PC-9 (cell line): ENCODE measurements at regions not wholly inside any gene's neighbourhood (a gene's known extent, or its start where the extent isn't known, plus 50 kb on each side); places are given as distances from the start of the nearest gene placed in this dataset.

Experiments
- BruUV-seq: library from RNA; stranded (reverse); fragments of 400-500 nt; replicated peaks from 2 replicates; lab custom pipeline; 2021; lab: Mats Ljungman, UMichigan
- CTCF ChIA-PET: fragments of 300-600 bp; sonication (Branson Sonifier 250); formaldehyde crosslinking; loops from one replicate; lab custom pipeline; 2022; ENCODE audit warnings: antibody characterized with exemption; lab: Charles Lee
- POLR2A ChIA-PET: fragments of 300-600 bp; sonication (Branson Sonifier 250); formaldehyde crosslinking; loops from one replicate; lab custom pipeline; 2022; ENCODE audit warnings: antibody characterized with exemption; ENCODE audit not compliant: unreplicated experiment; lab: Charles Lee
- DNase-seq, 2 experiments: peaks; one replicate each; pipeline versions ENCODE4 v3.0.0 to v3.0.0-alpha.2; 2015 to 2022; ENCODE audit warnings: mixed read lengths in 1 of 2
- H2AFZ ChIP-seq: fragments of 200-600 bp; sonication (generic); 2 replicates; pipeline ENCODE4 v1.8.1; 2017; ENCODE audit warnings: antibody characterized with exemption
- H3F3A ChIP-seq: fragments of 200-600 bp; sonication (generic); 2 replicates; pipeline ENCODE4 v1.8.1; 2017; ENCODE audit warnings: antibody characterized with exemption, mild to moderate bottlenecking, low read depth; ENCODE audit not compliant: insufficient read depth
- H3K27ac ChIP-seq: fragments of 200-600 bp; sonication (generic); 2 replicates; pipeline ENCODE4 v1.6.1; 2016; ENCODE audit warnings: mixed run types
- H3K27me3 ChIP-seq: fragments of 200-600 bp; sonication (generic); 2 replicates; pipeline ENCODE4 v1.6.1; 2016; ENCODE audit warnings: low read depth, mixed run types; ENCODE audit not compliant: insufficient read depth
- H3K36me3 ChIP-seq: fragments of 200-600 bp; sonication (generic); 2 replicates; pipeline ENCODE4 v1.6.1; 2016; ENCODE audit warnings: low read depth, mixed run types
- H3K4me1 ChIP-seq: fragments of 200-600 bp; sonication (generic); replicated peaks from 2 replicates; pipeline ENCODE4 v1.6.1; 2016; ENCODE audit warnings: mixed run types; ENCODE audit not compliant: insufficient read depth
- H3K4me2 ChIP-seq: fragments of 200-600 bp; sonication (generic); 2 replicates; pipeline ENCODE4 v1.6.1; 2017; ENCODE audit warnings: mixed run types
- H3K4me3 ChIP-seq: fragments of 200-600 bp; sonication (generic); 2 replicates; pipeline ENCODE4 v1.6.1; 2016; ENCODE audit warnings: mixed run types
- H3K79me2 ChIP-seq: fragments of 200-600 bp; sonication (generic); 2 replicates; pipeline ENCODE4 v1.6.1; 2017; ENCODE audit warnings: low read depth, mixed run types
- H3K9me2 ChIP-seq: fragments of 200-600 bp; sonication (generic); 2 replicates; pipeline ENCODE4 v1.8.1; 2017; ENCODE audit warnings: mild to moderate bottlenecking; ENCODE audit not compliant: insufficient read depth
- H3K9me3 ChIP-seq: fragments of 200-600 bp; sonication (generic); 2 replicates; pipeline ENCODE4 v1.8.1; 2016; ENCODE audit warnings: low read depth; ENCODE audit not compliant: insufficient read depth
- H4K20me1 ChIP-seq: fragments of 200-600 bp; sonication (generic); 2 replicates; pipeline ENCODE4 v1.8.1; 2017; ENCODE audit not compliant: insufficient read depth
- EZH2 ChIP-seq: fragments of 200-600 bp; sonication (generic); IDR thresholded peaks from 2 replicates; pipeline ENCODE4 v1.8.0; 2017; ENCODE audit warnings: antibody characterized with exemption, low read depth
- intact Hi-C: fragments of 100-400 bp; cut with micrococcal nuclease; formaldehyde crosslinking; loops from one replicate; pipeline ENCODE4 v1.10.0; 2022; ENCODE audit not compliant: unreplicated experiment
- TF ChIP-seq, protein P1 (sequence below): fragments of 200-600 bp; sonication (generic); conservative IDR thresholded peaks from 2 replicates; pipeline ENCODE4 v1.6.1; 2017; ENCODE audit warnings: mixed run types, antibody characterized with exemption, mild to moderate bottlenecking, moderate library complexity

DNA sequence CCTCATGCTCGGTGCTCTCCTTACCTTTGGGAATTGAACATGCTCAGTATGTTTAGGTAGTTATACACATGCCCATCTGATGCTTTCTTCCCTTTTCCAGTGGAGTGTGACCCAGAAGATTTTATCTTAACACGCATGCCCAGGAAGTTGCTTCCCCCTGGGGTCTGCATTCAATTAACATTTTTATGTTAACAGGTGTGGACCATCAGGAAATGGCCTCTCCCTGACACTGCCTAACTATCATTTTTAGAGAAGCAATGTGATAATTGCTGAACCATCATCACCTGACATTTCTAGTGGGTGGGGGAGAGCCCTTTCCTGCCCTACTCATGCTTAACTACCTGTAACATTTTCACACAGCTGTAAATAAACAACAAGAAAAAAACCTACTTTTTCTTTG lies 55.1 kb upstream of the TGFBR2 start:
- no peak overlapping the region for H3K4me2 ChIP-seq
- no peaks in the 10 kb centered on the region for H3F3A ChIP-seq
- no peaks in the 10 kb centered on the region for H3K4me1 ChIP-seq
- TF ChIP-seq, protein P1, sequence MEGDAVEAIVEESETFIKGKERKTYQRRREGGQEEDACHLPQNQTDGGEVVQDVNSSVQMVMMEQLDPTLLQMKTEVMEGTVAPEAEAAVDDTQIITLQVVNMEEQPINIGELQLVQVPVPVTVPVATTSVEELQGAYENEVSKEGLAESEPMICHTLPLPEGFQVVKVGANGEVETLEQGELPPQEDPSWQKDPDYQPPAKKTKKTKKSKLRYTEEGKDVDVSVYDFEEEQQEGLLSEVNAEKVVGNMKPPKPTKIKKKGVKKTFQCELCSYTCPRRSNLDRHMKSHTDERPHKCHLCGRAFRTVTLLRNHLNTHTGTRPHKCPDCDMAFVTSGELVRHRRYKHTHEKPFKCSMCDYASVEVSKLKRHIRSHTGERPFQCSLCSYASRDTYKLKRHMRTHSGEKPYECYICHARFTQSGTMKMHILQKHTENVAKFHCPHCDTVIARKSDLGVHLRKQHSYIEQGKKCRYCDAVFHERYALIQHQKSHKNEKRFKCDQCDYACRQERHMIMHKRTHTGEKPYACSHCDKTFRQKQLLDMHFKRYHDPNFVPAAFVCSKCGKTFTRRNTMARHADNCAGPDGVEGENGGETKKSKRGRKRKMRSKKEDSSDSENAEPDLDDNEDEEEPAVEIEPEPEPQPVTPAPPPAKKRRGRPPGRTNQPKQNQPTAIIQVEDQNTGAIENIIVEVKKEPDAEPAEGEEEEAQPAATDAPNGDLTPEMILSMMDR, result no peak
- TF ChIP-seq EZH2, result no peak
- no peaks in the 10 kb centered on the region for H3K9me3 ChIP-seq
- no peaks in the 10 kb centered on the region for H3K27me3 ChIP-seq
- ChIA-PET CTCF (no interaction called here), POLR2A (no interaction called here)
- no peak overlapping the region for H3K27ac ChIP-seq
- no TSS peak for BruUV-seq
- DNase-seq, result no peak
- no peaks in the 10 kb centered on the region for H3K36me3 ChIP-seq
- H3K9me2 ChIP-seq, result no peaks in the 10 kb centered on the region
- H3K4me3 ChIP-seq, result no peak overlapping the region
- no peak overlapping the region for H2AFZ ChIP-seq
- no peaks in the 10 kb centered on the region for H4K20me1 ChIP-seq
- H3K79me2 ChIP-seq, result no peaks in the 10 kb centered on the region
- intact Hi-C loops, result no loop called here

DNA sequence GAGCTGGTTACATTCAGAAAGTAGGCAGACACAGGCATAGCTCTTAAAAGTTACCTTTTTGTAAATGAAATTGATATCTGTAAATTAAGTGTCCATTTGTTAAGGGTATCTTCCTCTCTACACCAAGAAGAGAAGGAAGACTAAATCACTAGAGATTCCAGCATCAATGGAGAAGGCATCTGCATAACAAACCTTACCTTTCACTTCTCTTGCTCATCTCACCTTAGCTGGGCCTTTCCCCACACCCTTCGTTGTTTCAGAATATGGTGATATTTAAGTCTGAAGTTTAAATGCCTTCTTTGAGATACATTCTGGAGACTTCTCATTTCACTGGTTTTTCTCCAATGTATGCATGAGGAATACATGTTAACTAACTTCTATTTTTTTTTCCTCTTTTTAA lies 54.5 kb upstream of the TGFBR2 start:
- H3K79me2 ChIP-seq, result no peaks in the 10 kb centered on the region
- CTCF ChIA-PET, result no interaction called here
- no peaks in the 10 kb centered on the region for H3K9me3 ChIP-seq
- H4K20me1 ChIP-seq, result no peaks in the 10 kb centered on the region
- intact Hi-C loops, result no loop called here
- H3K4me3 ChIP-seq, result no peak overlapping the region
- no peaks in the 10 kb centered on the region for H3F3A ChIP-seq
- H3K27me3 ChIP-seq, result no peaks in the 10 kb centered on the region
- POLR2A ChIA-PET, result no interaction called here
- no peak overlapping the region for H3K4me2 ChIP-seq
- H2AFZ ChIP-seq, result no peak overlapping the region
- no peak overlapping the region for H3K27ac ChIP-seq
- DNase-seq, result no peak
- H3K9me2 ChIP-seq, result no peaks in the 10 kb centered on the region
- H3K36me3 ChIP-seq, result no peaks in the 10 kb centered on the region
- H3K4me1 ChIP-seq, result no peaks in the 10 kb centered on the region
- TF ChIP-seq EZH2, result no peak
- TF ChIP-seq, protein P1, result no peak
- no TSS peak for BruUV-seq

- Histone ChIP-seq H3K4me1 (no peaks in the 10 kb centered on the region), H3K27ac (no peak overlapping the region), H3K36me3 (no peaks in the 10 kb centered on the region), H4K20me1 (no peaks in the 10 kb centered on the region), H3K4me2 (no peak overlapping the region), H3K9me3 (no peaks in the 10 kb centered on the region), H2AFZ (no peak overlapping the region), H3K4me3 (no peak overlapping the region), H3F3A (no peaks in the 10 kb centered on the region), H3K27me3 (no peaks in the 10 kb centered on the region), H3K79me2 (no peaks in the 10 kb centered on the region), H3K9me2 (no peaks in the 10 kb centered on the region)
- BruUV-seq, result no TSS peak
- DNase-seq, result no peak
- TF ChIP-seq, protein P1, result no peak
- TF ChIP-seq EZH2, result no peak
- intact Hi-C loops, result no loop called here
- CTCF ChIA-PET, result no interaction called here
- POLR2A ChIA-PET, result no interaction called here
These were observed 52.6 kb upstream of the TGFBR2 start for GRCh38 chr3:30553641-30554316.
